ENCODE measurements at regions not wholly inside any gene's neighbourhood (a gene's known extent, or its start where the extent isn't known, plus 50 kb on each side); places are given as distances from the start of the nearest gene placed in this dataset.

DNA sequence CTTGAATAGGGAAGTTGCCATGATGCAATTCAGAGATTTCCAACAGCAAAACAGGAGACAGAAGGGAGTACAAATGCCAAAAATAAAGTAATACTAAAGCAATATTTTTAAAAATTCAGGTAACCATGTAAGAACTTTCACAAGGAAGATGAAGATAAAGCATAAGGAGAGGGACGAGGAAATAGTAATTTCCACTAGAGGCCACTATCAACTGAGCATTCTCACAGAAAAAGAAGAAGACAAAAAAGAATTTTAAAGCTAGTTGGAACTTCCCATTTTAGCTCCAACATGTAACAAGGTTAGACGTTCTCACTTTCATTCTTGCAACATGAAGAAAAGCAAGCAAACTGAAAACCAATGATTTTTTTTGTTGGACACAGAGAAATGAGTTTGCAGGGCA, 779.9 kb upstream of the CDH6 start:
- no peak for FAIRE-seq
- TF ChIP-seq, protein P1, sequence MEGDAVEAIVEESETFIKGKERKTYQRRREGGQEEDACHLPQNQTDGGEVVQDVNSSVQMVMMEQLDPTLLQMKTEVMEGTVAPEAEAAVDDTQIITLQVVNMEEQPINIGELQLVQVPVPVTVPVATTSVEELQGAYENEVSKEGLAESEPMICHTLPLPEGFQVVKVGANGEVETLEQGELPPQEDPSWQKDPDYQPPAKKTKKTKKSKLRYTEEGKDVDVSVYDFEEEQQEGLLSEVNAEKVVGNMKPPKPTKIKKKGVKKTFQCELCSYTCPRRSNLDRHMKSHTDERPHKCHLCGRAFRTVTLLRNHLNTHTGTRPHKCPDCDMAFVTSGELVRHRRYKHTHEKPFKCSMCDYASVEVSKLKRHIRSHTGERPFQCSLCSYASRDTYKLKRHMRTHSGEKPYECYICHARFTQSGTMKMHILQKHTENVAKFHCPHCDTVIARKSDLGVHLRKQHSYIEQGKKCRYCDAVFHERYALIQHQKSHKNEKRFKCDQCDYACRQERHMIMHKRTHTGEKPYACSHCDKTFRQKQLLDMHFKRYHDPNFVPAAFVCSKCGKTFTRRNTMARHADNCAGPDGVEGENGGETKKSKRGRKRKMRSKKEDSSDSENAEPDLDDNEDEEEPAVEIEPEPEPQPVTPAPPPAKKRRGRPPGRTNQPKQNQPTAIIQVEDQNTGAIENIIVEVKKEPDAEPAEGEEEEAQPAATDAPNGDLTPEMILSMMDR (IDR thresholded peaks at IDR 0.05; ENCODE audit: borderline replicate concordance, extremely low read depth, insufficient read depth), result no peak
- no peak overlapping the region for H3K4me3 ChIP-seq (ENCODE audit: low read length in 3 of 3)
- H3K27me3 ChIP-seq (ENCODE audit: control insufficient read depth, insufficient read depth, low read length), result no peaks in the 10 kb centered on the region
- intact Hi-C loops (cut with DNase I), result no loop called here
- H3K4me1 ChIP-seq (ENCODE audit: control insufficient read depth in 2 of 3, insufficient read depth in 2 of 3, low read depth in 1 of 3, low read length in 3 of 3), result no peaks in the 10 kb centered on the region
- no peaks in the 10 kb centered on the region for H3K36me3 ChIP-seq (ENCODE audit: control insufficient read depth in 2 of 3, insufficient read depth in 3 of 3, low read length in 3 of 3)
- no peak overlapping the region for H3K27ac ChIP-seq (ENCODE audit: low read depth in 2 of 2, low read length in 2 of 2)
- H3K9ac ChIP-seq (ENCODE audit: low read length in 3 of 3), result no peak overlapping the region
- peaks cover 0 to 6% (median 0%) of the 10 kb centered on the region in 3 donors for H3K9me3 ChIP-seq (ENCODE audit: control insufficient read depth in 2 of 3, insufficient read depth in 1 of 3, low read length in 3 of 3)
- no peak for DNase-seq

DNA sequence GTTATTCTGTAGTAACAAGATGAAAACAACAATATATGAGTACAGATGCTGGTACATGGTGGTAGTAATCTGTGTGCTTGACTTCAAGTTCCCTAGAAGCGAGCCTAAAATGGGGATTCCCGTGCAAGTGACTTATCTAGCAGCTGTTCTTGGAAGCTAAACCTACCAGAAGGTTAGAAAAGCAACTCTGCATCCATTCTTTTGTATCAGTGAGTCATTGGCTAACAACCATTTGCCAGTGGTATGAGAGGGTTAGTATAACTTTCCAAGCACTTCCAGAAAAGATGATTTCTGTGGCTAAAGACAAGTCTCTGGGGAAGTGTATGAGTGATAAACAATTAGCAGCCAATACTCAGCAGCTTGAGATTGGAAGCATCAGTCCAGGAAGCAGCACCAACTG, 787.7 kb upstream of the CDH6 start:
- TF ChIP-seq, protein P1 (IDR thresholded peaks at IDR 0.05; ENCODE audit: borderline replicate concordance, extremely low read depth, insufficient read depth), result no peak
- no peaks in the 10 kb centered on the region for H3K36me3 ChIP-seq (ENCODE audit: control insufficient read depth in 2 of 3, insufficient read depth in 3 of 3, low read length in 3 of 3)
- no peak overlapping the region for H3K27ac ChIP-seq (ENCODE audit: low read depth in 2 of 2, low read length in 2 of 2)
- DNase-seq (no peak), FAIRE-seq (no peak)
- H3K9me3 ChIP-seq (ENCODE audit: control insufficient read depth in 2 of 3, insufficient read depth in 1 of 3, low read length in 3 of 3), result no peaks in the 10 kb centered on the region
- no peaks in the 10 kb centered on the region for H3K4me1 ChIP-seq (ENCODE audit: control insufficient read depth in 2 of 3, insufficient read depth in 2 of 3, low read depth in 1 of 3, low read length in 3 of 3)
- intact Hi-C loops (cut with DNase I), result no loop called here
- H3K9ac ChIP-seq (ENCODE audit: low read length in 3 of 3), result no peak overlapping the region
- H3K4me3 ChIP-seq (ENCODE audit: low read length in 3 of 3), result no peak overlapping the region
- no peaks in the 10 kb centered on the region for H3K27me3 ChIP-seq (ENCODE audit: control insufficient read depth, insufficient read depth, low read length)

DNA sequence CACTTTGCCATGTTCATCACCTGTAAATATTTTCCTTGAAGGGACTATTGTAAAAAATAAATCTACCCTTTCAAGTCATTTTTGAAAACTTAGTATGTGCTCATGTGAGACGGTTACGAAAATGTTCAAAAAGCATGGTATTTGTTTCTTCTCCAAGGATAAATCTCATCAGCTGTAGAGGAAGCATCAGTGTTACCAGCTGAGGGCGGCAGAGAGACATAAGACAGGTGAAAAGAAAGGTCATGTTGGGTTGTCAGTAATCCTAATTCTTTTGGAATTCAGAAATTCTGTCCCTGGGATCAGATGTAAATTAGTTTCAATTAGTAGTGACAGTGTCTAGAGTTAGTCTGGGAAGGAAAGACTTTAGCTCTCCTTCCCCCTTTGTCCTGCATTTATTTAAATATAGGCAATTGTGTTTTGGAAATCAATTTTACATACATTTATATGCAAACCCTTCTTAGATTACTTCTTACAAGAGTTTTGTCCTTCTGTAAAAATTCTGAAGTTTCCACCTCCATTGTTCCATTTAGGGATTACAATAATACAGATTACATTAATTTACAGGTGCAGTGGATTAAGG, 791.9 kb upstream of the CDH6 start:
- FAIRE-seq (no peak), DNase-seq (peak in 4 of 5 donors; percentile 30 to 63 (median 44))
- Histone ChIP-seq H3K4me3 (ENCODE audit: low read length in 3 of 3) (no peak overlapping the region), H3K9me3 (ENCODE audit: control insufficient read depth in 2 of 3, insufficient read depth in 1 of 3, low read length in 3 of 3) (no peaks in the 10 kb centered on the region), H3K27ac (ENCODE audit: low read depth in 2 of 2, low read length in 2 of 2) (no peak overlapping the region), H3K9ac (ENCODE audit: low read length in 3 of 3) (no peak overlapping the region), H3K36me3 (ENCODE audit: control insufficient read depth in 2 of 3, insufficient read depth in 3 of 3, low read length in 3 of 3) (no peaks in the 10 kb centered on the region), H3K27me3 (ENCODE audit: control insufficient read depth, insufficient read depth, low read length) (no peaks in the 10 kb centered on the region), H3K4me1 (ENCODE audit: control insufficient read depth in 2 of 3, insufficient read depth in 2 of 3, low read depth in 1 of 3, low read length in 3 of 3) (no peaks in the 10 kb centered on the region)
- TF ChIP-seq, protein P1 (IDR thresholded peaks at IDR 0.05; ENCODE audit: borderline replicate concordance, extremely low read depth, insufficient read depth), result peak; percentile 32
- intact Hi-C loops (cut with DNase I), result no loop called here

DNA sequence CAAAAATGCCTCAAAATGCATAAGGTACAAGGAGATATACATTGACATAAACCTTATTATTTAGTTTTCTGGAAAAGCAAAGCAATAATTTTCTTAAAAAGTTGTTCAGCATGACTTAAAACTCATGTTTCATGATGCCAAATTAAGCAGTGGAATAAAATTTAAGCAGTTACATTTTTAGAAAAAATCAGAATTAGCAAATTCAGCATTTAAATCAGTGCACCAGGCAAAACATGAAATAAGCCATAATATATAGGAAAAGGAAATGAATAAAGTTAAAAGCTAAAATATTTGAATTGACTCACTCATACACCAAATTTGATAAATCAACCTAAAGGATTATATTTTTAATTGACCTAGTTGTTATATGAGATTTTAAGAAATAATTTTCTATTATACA, 795.1 kb upstream of the CDH6 start:
- DNase-seq (no peak), FAIRE-seq (no peak)
- Histone ChIP-seq H3K27me3 (ENCODE audit: control insufficient read depth, insufficient read depth, low read length) (no peaks in the 10 kb centered on the region), H3K4me1 (ENCODE audit: control insufficient read depth in 2 of 3, insufficient read depth in 2 of 3, low read depth in 1 of 3, low read length in 3 of 3) (no peaks in the 10 kb centered on the region), H3K27ac (ENCODE audit: low read depth in 2 of 2, low read length in 2 of 2) (no peak overlapping the region), H3K4me3 (ENCODE audit: low read length in 3 of 3) (no peak overlapping the region), H3K9ac (ENCODE audit: low read length in 3 of 3) (no peak overlapping the region), H3K36me3 (ENCODE audit: control insufficient read depth in 2 of 3, insufficient read depth in 3 of 3, low read length in 3 of 3) (no peaks in the 10 kb centered on the region), H3K9me3 (ENCODE audit: control insufficient read depth in 2 of 3, insufficient read depth in 1 of 3, low read length in 3 of 3) (no peaks in the 10 kb centered on the region)
- TF ChIP-seq, protein P1 (IDR thresholded peaks at IDR 0.05; ENCODE audit: borderline replicate concordance, extremely low read depth, insufficient read depth), result no peak
- intact Hi-C loops (cut with DNase I), result no loop called here
